Smooth muscle cell (in vitro differentiated cells): ENCODE measurements at regions not wholly inside any gene's neighbourhood (a gene's known extent, or its start where the extent isn't known, plus 50 kb on each side); places are given as distances from the start of the nearest gene placed in this dataset.

Experiments used
- DNase-seq: peaks from one replicate; lab custom pipeline; 2025; ENCODE audit not compliant: unreplicated experiment; lab: John Stamatoyannopoulos, UW
- H2AFZ ChIP-seq: fragments of 200-600 bp; sonication (generic); 2 replicates; pipeline ENCODE4 v1.6.0; 2016; ENCODE audit warnings: antibody characterized with exemption, low read depth, mild to moderate bottlenecking
- H3F3A ChIP-seq: fragments of 200-600 bp; sonication (generic); 2 replicates; pipeline ENCODE4 v1.6.0; 2017; ENCODE audit warnings: antibody characterized with exemption, low read depth
- H3K27ac ChIP-seq: fragments of 200-600 bp; sonication (generic); 2 replicates; pipeline ENCODE4 v1.5.1; 2016; ENCODE audit warnings: low read depth, mild to moderate bottlenecking
- H3K27me3 ChIP-seq: fragments of 200-600 bp; sonication (generic); 2 replicates; pipeline ENCODE4 v1.6.1; 2016; ENCODE audit warnings: low read depth, mild to moderate bottlenecking
- H3K36me3 ChIP-seq: fragments of 200-600 bp; sonication (generic); 2 replicates; pipeline ENCODE4 v1.5.1; 2016; ENCODE audit warnings: low read depth
- H3K4me1 ChIP-seq: fragments of 200-600 bp; sonication (generic); 2 replicates; pipeline ENCODE4 v1.5.1; 2016; ENCODE audit warnings: low read depth
- H3K4me2 ChIP-seq: fragments of 200-600 bp; sonication (generic); 2 replicates; pipeline ENCODE4 v1.6.0; 2016; ENCODE audit warnings: mild to moderate bottlenecking
- H3K4me3 ChIP-seq: fragments of 200-600 bp; sonication (generic); 2 replicates; pipeline ENCODE4 v1.5.1; 2016; ENCODE audit warnings: mild to moderate bottlenecking
- H3K79me2 ChIP-seq: fragments of 200-600 bp; sonication (generic); 2 replicates; pipeline ENCODE4 v1.6.0; 2016; ENCODE audit warnings: low read depth, mild to moderate bottlenecking
- H3K9ac ChIP-seq: fragments of 200-600 bp; sonication (generic); 2 replicates; pipeline ENCODE4 v1.6.0; 2016; ENCODE audit warnings: low read depth
- H3K9me3 ChIP-seq: fragments of 200-600 bp; sonication (generic); replicated peaks from 2 replicates; pipeline ENCODE4 v1.5.1; 2016; ENCODE audit warnings: low read depth
- H4K20me1 ChIP-seq: fragments of 200-600 bp; sonication (generic); 2 replicates; pipeline ENCODE4 v1.6.0; 2016; ENCODE audit warnings: low read depth
- WGBS: methylation state at CpG from one replicate; pipeline ENCODE4 v1.1.7; 2016; ENCODE audit warnings: low lambda C conversion rate; 5-methylcytosine and 5-hydroxymethylcytosine counted together
- TF ChIP-seq, protein P1 (sequence below): fragments of 200-600 bp; sonication (generic); IDR thresholded peaks from 2 replicates; pipeline ENCODE4 v1.5.1; 2017; ENCODE audit warnings: borderline replicate concordance, mild to moderate bottlenecking, antibody characterized with exemption; ENCODE audit not compliant: insufficient read depth, poor library complexity, severe bottlenecking

GRCh38 chr11:116209255-116209654 lies 563.5 kb downstream of the BUD13 start:
- Histone ChIP-seq H3K4me3 (no peak overlapping the region), H3K4me1 (no peaks in the 10 kb centered on the region), H3K9me3 (no peaks in the 10 kb centered on the region), H3K27me3 (no peaks in the 10 kb centered on the region), H3K4me2 (no peak overlapping the region), H3K79me2 (no peaks in the 10 kb centered on the region), H3K36me3 (no peaks in the 10 kb centered on the region), H4K20me1 (no peaks in the 10 kb centered on the region), H2AFZ (no peak overlapping the region), H3K9ac (no peak overlapping the region), H3F3A (no peaks in the 10 kb centered on the region), H3K27ac (no peak overlapping the region)
- 97% methylated on average over 1 of the region's 1 CpG for WGBS
- TF ChIP-seq, protein P1, sequence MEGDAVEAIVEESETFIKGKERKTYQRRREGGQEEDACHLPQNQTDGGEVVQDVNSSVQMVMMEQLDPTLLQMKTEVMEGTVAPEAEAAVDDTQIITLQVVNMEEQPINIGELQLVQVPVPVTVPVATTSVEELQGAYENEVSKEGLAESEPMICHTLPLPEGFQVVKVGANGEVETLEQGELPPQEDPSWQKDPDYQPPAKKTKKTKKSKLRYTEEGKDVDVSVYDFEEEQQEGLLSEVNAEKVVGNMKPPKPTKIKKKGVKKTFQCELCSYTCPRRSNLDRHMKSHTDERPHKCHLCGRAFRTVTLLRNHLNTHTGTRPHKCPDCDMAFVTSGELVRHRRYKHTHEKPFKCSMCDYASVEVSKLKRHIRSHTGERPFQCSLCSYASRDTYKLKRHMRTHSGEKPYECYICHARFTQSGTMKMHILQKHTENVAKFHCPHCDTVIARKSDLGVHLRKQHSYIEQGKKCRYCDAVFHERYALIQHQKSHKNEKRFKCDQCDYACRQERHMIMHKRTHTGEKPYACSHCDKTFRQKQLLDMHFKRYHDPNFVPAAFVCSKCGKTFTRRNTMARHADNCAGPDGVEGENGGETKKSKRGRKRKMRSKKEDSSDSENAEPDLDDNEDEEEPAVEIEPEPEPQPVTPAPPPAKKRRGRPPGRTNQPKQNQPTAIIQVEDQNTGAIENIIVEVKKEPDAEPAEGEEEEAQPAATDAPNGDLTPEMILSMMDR: no peak
- no peak for DNase-seq

- H3K4me2 ChIP-seq: no peak overlapping the region
- WGBS: 69% methylated on average over 18 of the region's 18 CpGs
- no peak overlapping the region for H3K9ac ChIP-seq
- DNase-seq: no peak
- H3K9me3 ChIP-seq: no peaks in the 10 kb centered on the region
- H3K4me1 ChIP-seq: no peaks in the 10 kb centered on the region
- no peaks in the 10 kb centered on the region for H3K27me3 ChIP-seq
- H3K36me3 ChIP-seq: no peaks in the 10 kb centered on the region
- no peaks in the 10 kb centered on the region for H4K20me1 ChIP-seq
- TF ChIP-seq, protein P1: no peak
- no peaks in the 10 kb centered on the region for H3K79me2 ChIP-seq
- H3F3A ChIP-seq: no peaks in the 10 kb centered on the region
- H2AFZ ChIP-seq: no peak overlapping the region
- H3K4me3 ChIP-seq: no peak overlapping the region
- no peak overlapping the region for H3K27ac ChIP-seq
Observed at GRCh38 chr11:116207421-116208141, 565.2 kb downstream of the BUD13 start.

DNA sequence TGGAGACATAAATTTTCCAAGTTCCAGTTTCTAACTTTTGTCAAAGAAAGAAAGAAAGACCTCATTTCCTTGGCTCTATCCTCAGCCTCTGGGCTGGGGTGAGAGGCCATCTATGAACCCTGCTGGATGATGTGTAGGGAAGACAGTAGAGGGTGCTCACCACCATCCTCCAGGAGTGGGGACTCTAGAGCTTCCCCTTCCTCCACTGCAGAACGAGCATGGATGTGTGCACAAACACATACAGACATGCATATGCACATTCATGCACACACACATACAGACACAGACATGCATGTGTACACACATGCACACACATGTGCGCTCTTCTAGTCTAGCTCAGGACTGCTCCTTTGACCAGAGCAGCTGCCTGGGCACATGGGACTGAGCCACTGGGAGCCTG lies 565.8 kb downstream of the BUD13 start:
- Histone ChIP-seq H2AFZ (no peak overlapping the region), H3K4me1 (no peaks in the 10 kb centered on the region), H3K9ac (no peak overlapping the region), H3K9me3 (no peaks in the 10 kb centered on the region), H3K79me2 (no peaks in the 10 kb centered on the region), H3K4me2 (no peak overlapping the region), H3K27me3 (no peaks in the 10 kb centered on the region), H4K20me1 (no peaks in the 10 kb centered on the region), H3K27ac (no peak overlapping the region), H3K4me3 (no peak overlapping the region), H3K36me3 (no peaks in the 10 kb centered on the region), H3F3A (no peaks in the 10 kb centered on the region)
- no peak for DNase-seq
- TF ChIP-seq, protein P1: no peak
- 92% methylated on average over 2 of the region's 2 CpGs for WGBS

DNA sequence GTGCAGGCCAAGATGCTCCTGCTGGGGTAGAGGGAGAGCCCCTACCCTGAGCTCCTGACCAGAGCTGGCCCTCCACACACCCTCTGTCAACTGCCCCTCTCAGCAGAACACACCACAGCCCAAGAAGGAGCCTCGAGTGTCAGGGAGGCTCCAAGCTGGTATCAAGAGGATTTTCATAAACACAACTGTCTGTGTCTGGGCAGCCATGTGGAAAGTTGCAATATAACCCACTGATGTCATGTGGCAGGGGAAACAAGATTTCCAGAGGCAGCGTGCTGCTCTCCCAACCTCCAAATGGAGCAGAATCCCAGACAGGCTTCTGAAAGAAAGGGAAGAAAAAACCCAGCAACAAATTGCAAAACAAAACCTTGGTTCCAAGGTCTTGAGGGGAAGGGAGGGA lies 569.9 kb downstream of the BUD13 start:
- H3K4me1 ChIP-seq: no peaks in the 10 kb centered on the region
- H3F3A ChIP-seq: no peaks in the 10 kb centered on the region
- WGBS: 31% methylated on average over 2 of the region's 2 CpGs
- H3K27ac ChIP-seq: no peak overlapping the region
- H2AFZ ChIP-seq: peak overlapping the region; percentile 10
- H3K4me2 ChIP-seq: no peak overlapping the region
- H4K20me1 ChIP-seq: no peaks in the 10 kb centered on the region
- H3K27me3 ChIP-seq: no peaks in the 10 kb centered on the region
- DNase-seq: no peak
- TF ChIP-seq, protein P1: no peak
- no peaks in the 10 kb centered on the region for H3K79me2 ChIP-seq
- H3K4me3 ChIP-seq: no peak overlapping the region
- no peaks in the 10 kb centered on the region for H3K36me3 ChIP-seq
- H3K9ac ChIP-seq: no peak overlapping the region
- no peaks in the 10 kb centered on the region for H3K9me3 ChIP-seq
